Fibroblast of lung (primary cell): ENCODE measurements at regions not wholly inside any gene's neighbourhood (a gene's known extent, or its start where the extent isn't known, plus 50 kb on each side); places are given as distances from the start of the nearest gene placed in this dataset.

Experiments used
- DNase-seq, 2 donors: peaks; one replicate each; pipeline versions ENCODE4 v3.0.0 to v3.0.0-alpha.2; 2010; ENCODE audit warnings: low read depth in 2 of 2
- H2AFZ ChIP-seq: 2 replicates; pipeline ENCODE4 v1.5.1; 2012; ENCODE audit warnings: low read length, control low read depth, inconsistent platforms
- H3K27ac ChIP-seq: 2 replicates; pipeline ENCODE4 v1.5.1; 2011; ENCODE audit warnings: low read length, control low read depth; ENCODE audit not compliant: insufficient read depth
- H3K27me3 ChIP-seq: 2 replicates; pipeline ENCODE4 v1.5.1; 2011; ENCODE audit warnings: mild to moderate bottlenecking, low read length; ENCODE audit not compliant: control insufficient read depth, insufficient read depth
- H3K36me3 ChIP-seq: 2 replicates; pipeline ENCODE4 v1.5.1; 2011; ENCODE audit warnings: low read length; ENCODE audit not compliant: control insufficient read depth, insufficient read depth
- H3K4me1 ChIP-seq: 2 replicates; pipeline ENCODE4 v1.5.1; 2011; ENCODE audit warnings: low read length; ENCODE audit not compliant: control insufficient read depth, insufficient read depth; ENCODE audit errors: extremely low read depth
- H3K4me2 ChIP-seq: 2 replicates; pipeline ENCODE4 v1.5.1; 2011; ENCODE audit warnings: low read length, control low read depth; ENCODE audit not compliant: insufficient read depth; ENCODE audit errors: extremely low read depth
- H3K4me3 ChIP-seq, 4 experiments: fragments of 200-600 bp in 1 of 4; sonication (generic) in 1 of 4; replicated peaks in 1 of 4; 2 replicates each; pipeline ENCODE4 v1.5.1; 2011 to 2016; ENCODE audit warnings: low read length in 4 of 4, low read depth in 3 of 4, mild to moderate bottlenecking in 3 of 4, control low read depth in 2 of 4, inconsistent platforms in 1 of 4, mixed read lengths in 1 of 4; ENCODE audit not compliant: insufficient read depth in 1 of 4; ENCODE audit errors: control extremely low read depth in 1 of 4
- H3K79me2 ChIP-seq: 2 replicates; pipeline ENCODE4 v1.5.1; 2012; ENCODE audit warnings: mild to moderate bottlenecking, low read length, inconsistent platforms; ENCODE audit not compliant: control insufficient read depth, insufficient read depth
- H3K9ac ChIP-seq: 2 replicates; pipeline ENCODE4 v1.5.1; 2011; ENCODE audit warnings: mild to moderate bottlenecking, low read length, control low read depth; ENCODE audit not compliant: insufficient read depth
- H3K9me3 ChIP-seq: 2 replicates; pipeline ENCODE4 v1.5.1; 2012; ENCODE audit warnings: low read depth, low read length; ENCODE audit not compliant: control insufficient read depth, insufficient read depth
- H4K20me1 ChIP-seq: 2 replicates; pipeline ENCODE4 v1.5.1; 2011; ENCODE audit warnings: low read length; ENCODE audit not compliant: control insufficient read depth, insufficient read depth; ENCODE audit errors: extremely low read depth
- CTCF ChIP-seq, 2 donors: IDR thresholded peaks in 1 of 2; conservative IDR thresholded peaks in 1 of 2; 1 replicate in 1 of 2; 2 replicates in 1 of 2; pipeline ENCODE4 v1.5.1; 2011 to 2012; ENCODE audit warnings: low read length in 2 of 2, control low read depth in 1 of 2, inconsistent platforms in 1 of 2, low read depth in 1 of 2, mild to moderate bottlenecking in 1 of 2
- EZH2 ChIP-seq: IDR thresholded peaks from 2 replicates; pipeline ENCODE4 v1.5.1; 2012; ENCODE audit warnings: low read length, control low read depth, mild to moderate bottlenecking; ENCODE audit errors: missing control alignments

GRCh38 chr14:82365471-82365870, 831.8 kb upstream of the SEL1L start:
- Histone ChIP-seq H3K27ac (no peak overlapping the region), H3K4me3 (no peak overlapping the region), H3K27me3 (no peaks in the 10 kb centered on the region), H3K36me3 (no peaks in the 10 kb centered on the region), H3K79me2 (no peaks in the 10 kb centered on the region), H3K9me3 (no peaks in the 10 kb centered on the region), H4K20me1 (no peaks in the 10 kb centered on the region), H3K4me1 (no peaks in the 10 kb centered on the region), H3K4me2 (no peak overlapping the region), H2AFZ (no peak overlapping the region), H3K9ac (no peak overlapping the region)
- TF ChIP-seq CTCF (conservative IDR thresholded peaks at IDR 0.05 in 1 of 2, IDR thresholded peaks at IDR 0.05 in 1 of 2; ENCODE audit: low read depth in 1 of 2, low read length in 2 of 2), result no peak
- no peak for TF ChIP-seq EZH2
- no peak for DNase-seq

GRCh38 chr14:82366803-82367202, 833.1 kb upstream of the SEL1L start:
- H3K9ac ChIP-seq, result no peak overlapping the region
- no peaks in the 10 kb centered on the region for H3K4me1 ChIP-seq
- no peak for DNase-seq
- no peaks in the 10 kb centered on the region for H3K79me2 ChIP-seq
- no peak overlapping the region for H2AFZ ChIP-seq
- no peaks in the 10 kb centered on the region for H4K20me1 ChIP-seq
- H3K9me3 ChIP-seq, result no peaks in the 10 kb centered on the region
- no peaks in the 10 kb centered on the region for H3K36me3 ChIP-seq
- no peak overlapping the region for H3K27ac ChIP-seq
- no peak for TF ChIP-seq CTCF (conservative IDR thresholded peaks at IDR 0.05 in 1 of 2, IDR thresholded peaks at IDR 0.05 in 1 of 2; ENCODE audit: low read depth in 1 of 2, low read length in 2 of 2)
- TF ChIP-seq EZH2, result no peak
- H3K4me2 ChIP-seq, result no peak overlapping the region
- H3K4me3 ChIP-seq, result no peak overlapping the region
- H3K27me3 ChIP-seq, result no peaks in the 10 kb centered on the region

GRCh38 chr14:82379291-82379690, 845.6 kb upstream of the SEL1L start:
- no peak overlapping the region for H3K27ac ChIP-seq
- DNase-seq, result no peak

More at GRCh38 chr14:82379291-82379690, 845.6 kb upstream of the SEL1L start:
- H3K4me2 ChIP-seq, result no peak overlapping the region
- H3K79me2 ChIP-seq, result no peaks in the 10 kb centered on the region
- H3K4me1 ChIP-seq, result no peaks in the 10 kb centered on the region
- H3K9ac ChIP-seq, result no peak overlapping the region
- no peaks in the 10 kb centered on the region for H4K20me1 ChIP-seq
- no peak for TF ChIP-seq CTCF (conservative IDR thresholded peaks at IDR 0.05 in 1 of 2, IDR thresholded peaks at IDR 0.05 in 1 of 2; ENCODE audit: low read depth in 1 of 2, low read length in 2 of 2)
- no peak for TF ChIP-seq EZH2
- H3K27me3 ChIP-seq, result no peaks in the 10 kb centered on the region
- H3K4me3 ChIP-seq, result no peak overlapping the region
- no peaks in the 10 kb centered on the region for H3K9me3 ChIP-seq
- no peaks in the 10 kb centered on the region for H3K36me3 ChIP-seq
- no peak overlapping the region for H2AFZ ChIP-seq
